ES-I3 (cell line): ENCODE measurements at regions not wholly inside any gene's neighbourhood (a gene's known extent, or its start where the extent isn't known, plus 50 kb on each side); places are given as distances from the start of the nearest gene placed in this dataset.
"Not testable (repeated sequence)": the region's sequence is repeated elsewhere in the genome, so short reads cannot be mapped to it uniquely, and the experiment has no call there.

ENCODE experiments used
- H3K36me3 ChIP-seq: 2 replicates; pipeline ENCODE4 v1.6.1; 2013; ENCODE audit warnings: mild to moderate bottlenecking, low read length, control low read depth, moderate library complexity; ENCODE audit not compliant: insufficient read depth
- H3K4me1 ChIP-seq: 2 replicates; pipeline ENCODE4 v1.6.1; 2013; ENCODE audit warnings: mild to moderate bottlenecking, control low read depth, low read length; ENCODE audit not compliant: insufficient read depth
- H3K9ac ChIP-seq: 2 replicates; pipeline ENCODE4 v1.6.1; 2013; ENCODE audit warnings: low read depth, mild to moderate bottlenecking, low read length, moderate library complexity
- H3K9me3 ChIP-seq: 2 replicates; pipeline ENCODE4 v1.6.1; 2013; ENCODE audit warnings: mild to moderate bottlenecking, low read length, moderate library complexity; ENCODE audit not compliant: control insufficient read depth, insufficient read depth

GRCh38 chr9:64130325-64130724, 1154.7 kb downstream of the FOXD4L5 start:
- not testable (repeated sequence) for H3K9ac ChIP-seq, H3K9me3 ChIP-seq, H3K4me1 ChIP-seq, H3K36me3 ChIP-seq

- H3K9me3 ChIP-seq: no peaks in the 10 kb centered on the region
- H3K36me3 ChIP-seq: no peaks in the 10 kb centered on the region
- no peaks in the 10 kb centered on the region for H3K4me1 ChIP-seq
- no peak overlapping the region for H3K9ac ChIP-seq
Observed at GRCh38 chr9:64128572-64128971, 1156.4 kb downstream of the FOXD4L5 start.

GRCh38 chr9:64121602-64122001, 1163.4 kb downstream of the FOXD4L5 start:
- H3K36me3 ChIP-seq, H3K9me3 ChIP-seq, H3K9ac ChIP-seq, H3K4me1 ChIP-seq: not testable (repeated sequence)

DNA sequence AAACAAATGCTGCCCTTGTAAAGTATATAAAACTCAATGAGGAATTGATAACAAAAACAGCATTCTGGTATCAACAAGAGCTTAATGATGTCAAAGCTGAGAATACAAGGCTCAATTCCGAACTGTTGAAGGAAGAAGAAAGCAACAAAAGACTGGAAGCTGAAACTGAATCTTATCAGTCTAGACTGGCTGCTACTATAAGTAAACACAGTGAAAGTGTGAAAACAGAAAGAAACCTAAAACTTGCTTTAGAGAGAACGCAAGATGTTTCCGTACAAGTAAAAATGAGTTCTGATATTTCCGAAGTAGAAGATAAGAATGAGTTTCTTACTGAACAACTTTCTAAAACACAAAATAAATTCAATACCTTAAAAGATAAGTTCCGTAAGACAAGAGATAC, 1167.7 kb downstream of the FOXD4L5 start:
- H3K36me3 ChIP-seq, H3K9ac ChIP-seq, H3K9me3 ChIP-seq, H3K4me1 ChIP-seq: not testable (repeated sequence)

DNA sequence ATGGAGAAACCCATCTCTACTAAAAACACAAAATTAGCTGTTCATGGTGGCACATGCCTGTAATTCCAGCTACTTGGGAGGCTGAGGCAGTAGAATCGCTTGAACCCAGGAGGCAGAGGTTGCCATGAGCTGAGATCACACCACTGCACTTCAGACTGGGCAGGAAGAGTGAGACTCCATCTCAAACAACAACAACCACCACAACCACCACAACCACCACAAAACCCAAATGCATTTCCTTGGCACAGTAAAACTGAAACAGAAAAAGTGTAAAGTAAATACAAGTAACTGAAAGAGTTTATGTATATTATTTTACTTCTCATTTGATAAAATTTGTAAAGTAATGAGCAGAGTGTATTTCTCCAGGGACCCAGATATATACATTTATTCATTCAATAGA, 1177.1 kb downstream of the FOXD4L5 start:
- H3K9me3 ChIP-seq, H3K36me3 ChIP-seq, H3K4me1 ChIP-seq, H3K9ac ChIP-seq: not testable (repeated sequence)

GRCh38 chr9:64107211-64107610, 1177.8 kb downstream of the FOXD4L5 start:
- H3K9me3 ChIP-seq, H3K36me3 ChIP-seq, H3K9ac ChIP-seq, H3K4me1 ChIP-seq: not testable (repeated sequence)

DNA sequence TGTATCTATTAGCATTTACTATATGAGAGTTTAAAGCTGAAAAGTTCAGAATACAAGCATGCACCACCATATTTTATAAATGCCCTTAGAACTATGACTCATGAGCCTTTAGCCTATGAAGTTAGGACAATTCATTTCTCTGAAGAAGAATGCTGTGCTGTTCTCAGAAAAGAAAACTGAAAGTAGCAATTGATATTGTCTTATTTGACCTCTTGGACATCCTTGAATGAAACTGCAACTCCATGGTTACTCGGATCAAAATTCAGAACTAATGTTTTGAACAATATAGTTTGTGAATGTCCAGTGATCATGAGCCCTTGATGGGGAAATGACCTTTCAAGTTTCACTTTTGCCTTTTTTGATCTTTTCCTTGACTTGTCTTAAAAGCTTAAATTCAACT, 1179.8 kb downstream of the FOXD4L5 start:
- H3K36me3 ChIP-seq, H3K9ac ChIP-seq, H3K9me3 ChIP-seq, H3K4me1 ChIP-seq: not testable (repeated sequence)

DNA sequence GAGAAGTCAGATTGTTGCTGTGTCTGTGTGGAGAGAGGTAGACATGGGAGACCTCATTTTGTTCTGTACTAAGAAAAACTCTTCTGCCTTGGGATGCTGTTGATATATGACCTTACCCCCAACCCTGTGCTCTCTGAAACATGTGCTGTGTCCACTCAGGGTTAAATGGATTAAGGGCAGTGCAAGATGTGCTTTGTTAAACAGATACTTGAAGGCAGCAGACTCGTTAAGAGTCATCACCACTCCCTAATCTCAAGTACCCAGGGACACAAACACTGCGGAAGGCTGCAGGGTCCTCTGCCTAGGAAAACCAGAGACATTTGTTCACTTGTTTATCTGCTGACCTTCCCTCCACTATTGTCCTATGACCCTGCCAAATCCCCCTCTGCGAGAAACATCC, 1183.5 kb downstream of the FOXD4L5 start:
- H3K4me1 ChIP-seq, H3K9me3 ChIP-seq, H3K36me3 ChIP-seq, H3K9ac ChIP-seq: not testable (repeated sequence)

GRCh38 chr9:64100571-64101155, 1184.3 kb downstream of the FOXD4L5 start:
- not testable (repeated sequence) for H3K36me3 ChIP-seq, H3K9me3 ChIP-seq, H3K9ac ChIP-seq, H3K4me1 ChIP-seq

DNA sequence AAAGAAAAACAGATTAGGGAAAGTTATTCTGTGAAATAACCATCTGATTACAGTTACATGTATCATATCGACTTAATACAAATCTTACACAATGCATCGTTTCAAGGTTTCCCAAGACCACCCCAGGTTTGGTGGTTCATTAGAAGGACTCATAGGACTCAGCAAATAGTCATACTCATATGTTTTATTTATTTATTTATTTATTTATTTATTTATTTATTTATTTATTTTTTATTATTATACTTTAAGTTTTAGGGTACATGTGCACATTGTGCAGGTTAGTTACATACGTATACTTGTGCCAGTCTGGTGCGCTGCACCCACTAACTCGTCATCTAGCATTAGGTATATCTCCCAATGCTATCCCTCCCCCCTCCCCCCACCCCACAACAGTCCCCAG, 1199.0 kb downstream of the FOXD4L5 start:
- not testable (repeated sequence) for H3K36me3 ChIP-seq, H3K9ac ChIP-seq, H3K4me1 ChIP-seq, H3K9me3 ChIP-seq

DNA sequence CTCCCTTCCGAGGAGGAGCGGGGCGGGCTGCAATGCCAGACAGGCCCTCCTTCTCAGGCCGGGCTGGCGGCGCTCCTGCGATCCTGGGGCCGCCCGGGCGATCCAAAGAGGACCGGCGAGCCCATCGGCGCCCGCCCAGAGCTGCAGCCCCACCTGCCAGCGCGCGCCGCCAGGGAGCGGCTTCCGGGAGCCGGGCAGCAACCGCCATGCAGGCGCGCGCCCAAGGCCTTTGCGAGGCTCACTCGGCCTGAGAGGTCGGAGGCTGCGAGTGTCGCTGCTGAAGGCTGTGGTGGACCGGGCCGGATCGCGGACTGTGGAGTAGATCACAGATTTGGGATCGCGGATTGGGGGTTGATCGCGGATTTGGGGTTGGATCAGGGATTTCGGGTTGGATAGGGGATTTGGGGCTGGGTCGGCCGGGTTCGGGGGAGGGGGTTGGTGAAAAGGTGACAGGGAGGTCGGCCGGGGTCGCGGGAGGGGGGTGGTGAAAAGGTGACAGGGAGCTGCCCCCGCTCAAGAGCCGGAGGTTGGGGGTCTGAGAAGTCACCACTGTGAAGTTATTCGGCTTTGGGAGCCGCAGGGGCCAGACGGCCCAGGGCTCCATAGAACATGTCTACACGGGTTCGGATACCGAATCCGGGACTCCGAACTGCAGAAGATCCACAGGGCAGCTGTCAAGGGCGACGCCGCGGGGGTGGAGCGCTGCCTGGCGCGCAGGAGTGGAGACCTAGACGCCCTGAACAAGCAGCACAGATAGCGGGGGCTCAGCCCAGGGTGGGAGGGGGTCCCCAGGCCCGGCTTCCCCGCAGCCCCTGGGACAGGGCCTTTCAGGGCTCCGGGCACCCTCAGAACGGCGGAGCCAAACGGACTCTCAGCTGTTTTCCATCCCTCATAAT, 1213.4 kb downstream of the FOXD4L5 start:
- not testable (repeated sequence) for H3K9me3 ChIP-seq, H3K4me1 ChIP-seq, H3K36me3 ChIP-seq, H3K9ac ChIP-seq

DNA sequence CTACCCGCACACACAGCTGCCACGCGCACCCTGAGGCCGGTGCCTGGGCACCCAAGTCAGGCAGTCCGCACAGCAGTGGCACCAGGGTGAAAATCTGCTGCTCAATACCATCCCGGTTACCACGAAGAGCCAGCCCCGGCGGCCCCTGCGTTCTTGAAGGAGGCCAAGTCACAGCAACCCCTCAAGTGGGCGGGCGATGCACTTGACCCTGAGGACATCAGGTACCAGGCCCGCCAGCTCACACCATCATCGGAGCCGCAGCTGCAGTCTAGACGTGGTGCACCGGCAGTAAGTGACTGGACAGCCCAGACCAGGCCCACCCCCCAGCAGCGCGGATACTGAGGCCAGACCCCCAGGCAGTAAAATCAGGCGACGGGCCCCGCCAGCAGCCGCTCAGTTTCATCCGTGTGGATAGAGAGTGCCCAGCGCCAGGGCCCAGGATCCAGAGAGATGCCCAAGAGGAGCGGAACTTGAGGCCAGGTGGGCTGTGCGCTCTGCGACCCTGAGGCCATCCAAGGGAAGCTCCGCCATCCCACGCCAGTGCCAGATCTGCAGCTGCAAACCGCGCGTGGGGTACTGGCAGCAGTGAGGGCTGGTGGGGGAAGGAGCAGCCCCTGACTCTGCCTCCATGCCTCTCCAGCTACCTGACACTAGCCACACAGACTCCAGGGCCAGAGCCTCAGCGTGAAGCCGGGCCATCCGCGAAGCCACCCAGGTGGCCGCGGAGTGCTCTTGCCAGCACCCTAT, 1214.2 kb downstream of the FOXD4L5 start:
- not testable (repeated sequence) for H3K9me3 ChIP-seq, H3K9ac ChIP-seq, H3K36me3 ChIP-seq

DNA sequence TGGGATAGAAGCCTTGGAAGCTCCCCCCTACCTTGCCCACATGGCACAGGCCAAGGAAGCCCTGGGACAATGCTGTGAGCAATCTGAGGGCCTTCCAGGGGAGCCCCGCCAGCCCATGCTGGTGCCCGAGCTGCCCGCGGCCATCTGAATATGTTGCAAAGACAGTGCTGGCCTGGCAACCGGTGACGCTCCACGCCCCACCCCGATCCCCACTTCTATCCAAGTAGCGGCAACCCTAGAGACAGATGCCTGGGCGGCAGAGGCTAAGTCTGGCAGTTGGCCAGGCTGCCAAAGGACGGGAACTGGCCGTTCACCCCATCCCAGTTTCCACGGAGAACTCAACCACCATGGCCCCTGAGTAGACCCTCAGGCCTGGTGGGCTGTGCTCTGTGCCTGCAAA, 1214.9 kb downstream of the FOXD4L5 start:
- not testable (repeated sequence) for H3K36me3 ChIP-seq, H3K9me3 ChIP-seq, H3K9ac ChIP-seq, H3K4me1 ChIP-seq

More for the DNA sequence above, 1214.2 kb downstream of the FOXD4L5 start:
- H3K4me1 ChIP-seq: not testable (repeated sequence)

- H3K9ac ChIP-seq: no peak overlapping the region
- H3K9me3 ChIP-seq: no peaks in the 10 kb centered on the region
- no peaks in the 10 kb centered on the region for H3K36me3 ChIP-seq
- H3K4me1 ChIP-seq: no peaks in the 10 kb centered on the region
Observed at GRCh38 chr9:64066736-64067368, 1218.2 kb downstream of the FOXD4L5 start.
